PFSK-1 (cell line): ENCODE measurements at regions not wholly inside any gene's neighbourhood (a gene's known extent, or its start where the extent isn't known, plus 50 kb on each side); places are given as distances from the start of the nearest gene placed in this dataset.

ENCODE experiments used
- FOXP2 ChIP-seq: optimal IDR thresholded peaks from 2 replicates; pipeline ENCODE3; 2011; ENCODE audit warnings: borderline replicate concordance, control low read depth, inconsistent platforms; ENCODE audit not compliant: insufficient read depth; ENCODE audit errors: extremely low read length, extremely low read depth
- POLR2AphosphoS5 ChIP-seq: IDR thresholded peaks from 2 replicates; pipeline ENCODE4 v1.6.1; 2012; ENCODE audit warnings: low read depth, mild to moderate bottlenecking, control low read depth, low read length, moderate library complexity
- REST ChIP-seq, 2 experiments: IDR thresholded peaks; 2 replicates each; pipeline versions ENCODE4 v1.6.1 to v1.8.0; 2011 to 2012; ENCODE audit warnings: low read depth in 2 of 2, low read length in 2 of 2, control low read depth in 1 of 2, inconsistent platforms in 1 of 2, mild to moderate bottlenecking in 1 of 2, moderate library complexity in 1 of 2; ENCODE audit not compliant: insufficient read depth in 1 of 2
- SIN3A ChIP-seq: IDR thresholded peaks from 2 replicates; pipeline ENCODE4 v1.6.1; 2012; ENCODE audit warnings: mild to moderate bottlenecking, low read length, moderate library complexity, borderline replicate concordance; ENCODE audit not compliant: insufficient read depth
- TAF1 ChIP-seq: IDR thresholded peaks from 2 replicates; pipeline ENCODE4 v1.6.1; 2012; ENCODE audit warnings: low read length, control low read depth, borderline replicate concordance; ENCODE audit not compliant: insufficient read depth

GRCh38 chr2:79389481-79389880, 123.4 kb upstream of the CTNNA2 start:
- TF ChIP-seq TAF1 (no peak), REST (IDR thresholded peaks at IDR 0.05; ENCODE audit: insufficient read depth in 1 of 2, low read depth in 2 of 2, low read length in 2 of 2) (no peak), POLR2AphosphoS5 (no peak), FOXP2 (no peak), SIN3A (no peak)

DNA sequence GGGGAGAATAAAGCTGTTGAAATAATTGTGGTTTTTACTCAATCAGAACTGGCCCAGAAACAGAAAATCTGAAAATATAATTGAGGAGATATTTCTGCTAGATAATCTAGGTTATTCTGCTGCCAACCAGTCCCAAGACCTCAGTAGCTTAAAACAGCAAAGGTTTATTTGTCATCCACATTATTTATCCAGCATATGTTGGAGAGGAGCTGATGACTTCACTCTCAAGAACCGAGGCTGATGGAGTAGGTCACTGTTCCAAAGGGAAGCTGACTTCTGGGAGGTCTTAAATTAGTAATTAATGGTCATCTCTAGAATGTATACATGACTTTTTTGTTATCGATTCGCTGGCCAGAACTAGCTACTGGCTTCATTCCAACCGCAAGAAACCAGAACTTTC, 124.8 kb upstream of the CTNNA2 start:
- TF ChIP-seq POLR2AphosphoS5 (no peak), SIN3A (no peak), REST (IDR thresholded peaks at IDR 0.05; ENCODE audit: insufficient read depth in 1 of 2, low read depth in 2 of 2, low read length in 2 of 2) (no peak), TAF1 (no peak)

GRCh38 chr2:79387431-79387830, 125.4 kb upstream of the CTNNA2 start:
- TF ChIP-seq TAF1 (no peak), SIN3A (no peak)

DNA sequence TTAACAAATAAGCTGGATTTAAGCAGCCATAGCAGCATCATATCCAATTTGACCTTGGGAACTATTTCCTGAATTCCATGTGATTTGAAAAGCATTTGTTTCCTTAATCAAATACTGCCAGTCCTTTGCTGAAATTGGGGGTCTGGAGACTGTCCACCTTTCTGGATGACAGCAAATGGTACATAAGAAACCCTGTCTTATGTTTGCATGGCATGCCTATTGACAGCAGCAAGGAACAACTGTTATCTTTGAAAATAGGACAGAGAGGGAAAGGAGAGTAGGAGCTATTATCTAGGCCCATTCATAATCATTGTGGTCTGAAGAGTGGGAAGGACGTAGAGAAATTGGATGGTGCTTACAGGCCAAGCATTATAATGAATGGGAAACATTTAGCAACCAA, 129.2 kb upstream of the CTNNA2 start:
- TF ChIP-seq POLR2AphosphoS5 (no peak), REST (IDR thresholded peaks at IDR 0.05; ENCODE audit: insufficient read depth in 1 of 2, low read depth in 2 of 2, low read length in 2 of 2) (no peak), TAF1 (no peak), FOXP2 (no peak), SIN3A (no peak)

DNA sequence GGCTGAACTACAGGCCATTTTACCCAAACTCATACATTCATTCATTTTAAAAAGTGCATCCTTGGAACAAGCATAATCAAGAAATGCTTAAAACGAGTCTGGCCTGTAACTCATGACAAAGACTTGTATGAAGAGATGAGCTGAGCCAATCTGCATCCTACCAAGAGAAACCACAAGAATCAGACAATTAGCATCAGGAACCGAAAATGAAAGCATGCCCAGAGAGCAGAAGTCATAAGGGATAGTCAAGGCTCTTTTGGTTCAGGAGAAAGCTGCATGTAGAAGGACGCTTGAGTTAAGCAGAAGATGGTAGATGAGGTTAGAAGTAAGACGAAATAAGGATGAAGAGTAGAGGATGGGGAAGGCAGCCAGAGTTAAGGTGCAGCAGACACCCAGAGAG, 137.0 kb upstream of the CTNNA2 start:
- TF ChIP-seq SIN3A = no peak
- TF ChIP-seq TAF1 = no peak
- no peak for TF ChIP-seq REST (IDR thresholded peaks at IDR 0.05; ENCODE audit: insufficient read depth in 1 of 2, low read depth in 2 of 2, low read length in 2 of 2)
- no peak for TF ChIP-seq FOXP2
- TF ChIP-seq POLR2AphosphoS5 = no peak
